GM21717 (cell line): ENCODE measurements at regions not wholly inside any gene's neighbourhood (a gene's known extent, or its start where the extent isn't known, plus 50 kb on each side); places are given as distances from the start of the nearest gene placed in this dataset.
"Not testable (repeated sequence)": the region's sequence is repeated elsewhere in the genome, so short reads cannot be mapped to it uniquely, and the experiment has no call there.

Experiments
- ATAC-seq: cut with Tn5 transposase; IDR thresholded peaks from one replicate; pipeline ENCODE4 v1.9.1; 2021; ENCODE audit warnings: mild to moderate bottlenecking, moderate library complexity; ENCODE audit not compliant: unreplicated experiment

GRCh38 chr2:8329660-8330622 lies 351.9 kb upstream of the ID2 start:
- no peak for ATAC-seq

- ATAC-seq, result no peak
Observed at GRCh38 chr2:8331068-8331467, 350.8 kb upstream of the ID2 start.

- no peak for ATAC-seq
Observed at GRCh38 chr2:8332646-8333045, 349.2 kb upstream of the ID2 start.

- no peak for ATAC-seq
Observed at GRCh38 chr2:8333177-8333831, 348.6 kb upstream of the ID2 start.

GRCh38 chr2:8333832-8334187 lies 348.0 kb upstream of the ID2 start:
- not testable (repeated sequence) for ATAC-seq

GRCh38 chr2:8334866-8335325 lies 347.0 kb upstream of the ID2 start:
- ATAC-seq, result no peak

GRCh38 chr2:8335801-8336200 lies 346.1 kb upstream of the ID2 start:
- no peak for ATAC-seq

GRCh38 chr2:8337321-8337720 lies 344.5 kb upstream of the ID2 start:
- no peak for ATAC-seq

- ATAC-seq, result no peak
Observed at GRCh38 chr2:8342407-8342806, 339.4 kb upstream of the ID2 start.

- ATAC-seq, result no peak
Observed at GRCh38 chr2:8343031-8343430, 338.8 kb upstream of the ID2 start.

GRCh38 chr2:8344144-8345097 lies 337.4 kb upstream of the ID2 start:
- ATAC-seq, result no peak

GRCh38 chr2:8345200-8345599 lies 336.7 kb upstream of the ID2 start:
- no peak for ATAC-seq

- ATAC-seq, result no peak
Observed at GRCh38 chr2:8346208-8346607, 335.6 kb upstream of the ID2 start.

- ATAC-seq, result no peak
Observed at GRCh38 chr2:8346706-8347430, 335.0 kb upstream of the ID2 start.

- not testable (repeated sequence) for ATAC-seq
Observed at GRCh38 chr2:8348911-8349310, 332.9 kb upstream of the ID2 start.

GRCh38 chr2:8352296-8352695 lies 329.6 kb upstream of the ID2 start:
- no peak for ATAC-seq

GRCh38 chr2:8352989-8353388 lies 328.9 kb upstream of the ID2 start:
- no peak for ATAC-seq

GRCh38 chr2:8355102-8355859 lies 326.6 kb upstream of the ID2 start:
- no peak for ATAC-seq

GRCh38 chr2:8357738-8358518 lies 323.9 kb upstream of the ID2 start:
- no peak for ATAC-seq
